NCI-H187 (cell line): ENCODE measurements at regions not wholly inside any gene's neighbourhood (a gene's known extent, or its start where the extent isn't known, plus 50 kb on each side); places are given as distances from the start of the nearest gene placed in this dataset.

ENCODE experiments used
- DNase-seq, 2 experiments: peaks; one replicate each; lab custom pipeline; 2025; lab: John Stamatoyannopoulos, UW

GRCh38 chr5:92923885-92924284 lies 657.1 kb downstream of the NR2F1-AS1 start:
- no peak for DNase-seq

- DNase-seq, result no peak
Observed at GRCh38 chr5:92922231-92922967, 658.6 kb downstream of the NR2F1-AS1 start.

GRCh38 chr5:92917044-92917443 lies 664.0 kb downstream of the NR2F1-AS1 start:
- no peak for DNase-seq

- no peak for DNase-seq
Observed at GRCh38 chr5:92916036-92916435, 665.0 kb downstream of the NR2F1-AS1 start.

GRCh38 chr5:92912283-92912682 lies 668.7 kb downstream of the NR2F1-AS1 start:
- no peak for DNase-seq

- DNase-seq, result no peak
Observed at GRCh38 chr5:92911851-92912250, 669.2 kb downstream of the NR2F1-AS1 start.

GRCh38 chr5:92911293-92911692 lies 669.7 kb downstream of the NR2F1-AS1 start:
- DNase-seq, result no peak

- DNase-seq, result no peak
Observed at GRCh38 chr5:92909602-92909962, 671.4 kb downstream of the NR2F1-AS1 start.

- no peak for DNase-seq
Observed at GRCh38 chr5:92908952-92909601, 671.9 kb downstream of the NR2F1-AS1 start.

- DNase-seq, result no peak
Observed at GRCh38 chr5:92907938-92908606, 672.9 kb downstream of the NR2F1-AS1 start.

- no peak for DNase-seq
Observed at GRCh38 chr5:92906798-92907376, 674.1 kb downstream of the NR2F1-AS1 start.

- no peak for DNase-seq
Observed at GRCh38 chr5:92904021-92904420, 677.0 kb downstream of the NR2F1-AS1 start.

- DNase-seq, result no peak
Observed at GRCh38 chr5:92899611-92900010, 681.4 kb downstream of the NR2F1-AS1 start.

- no peak for DNase-seq
Observed at GRCh38 chr5:92896722-92897121, 684.3 kb downstream of the NR2F1-AS1 start.

- DNase-seq, result no peak
Observed at GRCh38 chr5:92890841-92891244, 690.2 kb downstream of the NR2F1-AS1 start.

GRCh38 chr5:92889140-92889539 lies 691.9 kb downstream of the NR2F1-AS1 start:
- no peak for DNase-seq

GRCh38 chr5:92887254-92887653 lies 693.8 kb downstream of the NR2F1-AS1 start:
- DNase-seq, result no peak

- no peak for DNase-seq
Observed at GRCh38 chr5:92886751-92887150, 694.3 kb downstream of the NR2F1-AS1 start.

- DNase-seq, result no peak
Observed at GRCh38 chr5:92885950-92886349, 695.1 kb downstream of the NR2F1-AS1 start.

- DNase-seq, result no peak
Observed at GRCh38 chr5:92884469-92884868, 696.5 kb downstream of the NR2F1-AS1 start.

- no peak for DNase-seq
Observed at GRCh38 chr5:92879806-92880543, 701.0 kb downstream of the NR2F1-AS1 start.

- DNase-seq, result no peak
Observed at GRCh38 chr5:92874790-92875189, 706.2 kb downstream of the NR2F1-AS1 start.
